Upper lobe of left lung (tissue), 6 donors: ENCODE measurements at regions not wholly inside any gene's neighbourhood (a gene's known extent, or its start where the extent isn't known, plus 50 kb on each side); places are given as distances from the start of the nearest gene placed in this dataset.
A peak's percentile ranks its signal among the peaks of the same experiment; 100 is the strongest.

ENCODE experiments used
- ATAC-seq, 2 donors: fragments of 200-7000 bp; cut with Tn5 transposase; one replicate each; pipeline ENCODE4 v1.9.1; 2022; ENCODE audit warnings: mild to moderate bottlenecking in 2 of 2, moderate library complexity in 2 of 2; ENCODE audit not compliant: low FRiP score in 2 of 2
- DNase-seq, 2 donors: peaks; one replicate each; pipeline ENCODE4 v3.0.0-alpha.2; 2019 to 2020
- H3K27ac ChIP-seq, 4 donors: fragments of 200-600 bp; sonication (generic); one replicate each; pipeline ENCODE4 v1.5.1; 2016 to 2019
- H3K27me3 ChIP-seq, 4 donors: fragments of 200-600 bp; sonication (generic); one replicate each; pipeline ENCODE4 v1.5.1; 2017 to 2019
- H3K36me3 ChIP-seq, 4 donors: fragments of 200-600 bp; sonication (generic); one replicate each; pipeline ENCODE4 v1.5.1; 2016 to 2019
- H3K4me1 ChIP-seq, 4 donors: fragments of 200-600 bp; sonication (generic); one replicate each; pipeline ENCODE4 v1.5.1; 2018 to 2019
- H3K4me3 ChIP-seq, 4 donors: fragments of 200-600 bp; sonication (generic); one replicate each; pipeline ENCODE4 v1.5.1; 2017 to 2019; ENCODE audit warnings: mild to moderate bottlenecking in 2 of 4, moderate library complexity in 1 of 4
- H3K9me3 ChIP-seq, 4 donors: fragments of 200-600 bp; sonication (generic); one replicate each; pipeline ENCODE4 v1.5.1; 2018 to 2019
- CTCF ChIP-seq, 6 experiments: fragments of 450-650 bp in 4 of 6; fragments of 200-600 bp in 2 of 6; sonication (generic) in 2 of 6; IDR thresholded peaks; one replicate each; pipeline ENCODE4 v1.5.1; 2016 to 2019; ENCODE audit warnings: antibody characterized with exemption in 6 of 6
- EP300 ChIP-seq, 4 donors: sonication (generic); formaldehyde crosslinking; IDR thresholded peaks; one replicate each; pipeline ENCODE4 v1.5.1; 2017; ENCODE audit warnings: antibody characterized with exemption in 4 of 4, control low read depth in 2 of 4
- POLR2A ChIP-seq, 4 donors: fragments of 450-650 bp; IDR thresholded peaks; one replicate each; pipeline ENCODE4 v1.5.1; 2016 to 2017; ENCODE audit warnings: antibody characterized with exemption in 4 of 4, mild to moderate bottlenecking in 2 of 4
- POLR2AphosphoS5 ChIP-seq, 2 donors: sonication (generic); formaldehyde crosslinking; IDR thresholded peaks; one replicate each; pipeline ENCODE4 v1.5.1; 2017; ENCODE audit warnings: antibody characterized with exemption in 2 of 2
- WGBS, 2 donors: methylation state at CpG; one replicate each; pipeline ENCODE4 v1.1.5; 2017 to 2018; 5-methylcytosine and 5-hydroxymethylcytosine counted together
- donor health status: DM: no; HTN: no; CAD: no; lungs with moderate emphysema.
- donor health status: DM: no; HTN: yes; CAD: no; lungs with severe emphysema.

GRCh38 chr20:43389839-43390626 is 67.7 kb upstream of the SRSF6 start:
- Histone ChIP-seq H3K4me3 (no peak overlapping the region), H3K9me3 (peaks cover 0 to 8% (median 0%) of the 10 kb centered on the region in 4 donors), H3K27ac (peak overlapping the region in 3 of 4 donors; percentile 61 to 85 (median 72)), H3K4me1 (peaks cover 0 to 20% (median 9%) of the 10 kb centered on the region in 4 donors), H3K36me3 (no peaks in the 10 kb centered on the region), H3K27me3 (no peaks in the 10 kb centered on the region)
- DNase-seq (peak; percentile 23 to 87), ATAC-seq (peak; percentile 5 to 46)
- 40 to 46% methylated on average over 3 to 22 of the region's 26 CpGs for WGBS, 2 donors
- TF ChIP-seq EP300 (IDR thresholded peaks at IDR 0.05): no peak
- TF ChIP-seq CTCF (IDR thresholded peaks at IDR 0.05): peak in 4 of 6 experiments; percentile 23 to 50 (median 30)

DNA sequence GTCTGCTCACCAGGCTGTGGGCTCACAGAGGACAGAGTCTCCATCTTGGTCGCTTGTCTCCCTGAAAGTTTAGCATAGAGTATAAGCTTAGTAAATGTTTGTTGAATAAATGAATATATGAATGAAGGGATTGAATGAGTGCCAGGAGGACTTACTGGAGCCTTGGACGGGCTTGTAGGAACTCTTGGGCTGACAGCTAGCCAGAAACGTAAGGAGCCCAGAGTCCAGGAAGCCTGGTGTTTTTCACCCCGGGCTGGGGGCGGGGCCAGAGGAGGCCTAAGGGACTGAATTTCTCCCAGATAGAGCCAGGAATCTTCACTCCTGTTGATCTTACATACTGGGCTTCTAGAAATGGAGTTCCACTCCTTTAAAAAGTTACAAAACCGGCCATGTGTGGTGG is 68.5 kb upstream of the SRSF6 start:
- peak in 1 of 2 donors; percentile 80 for DNase-seq
- H3K27ac ChIP-seq: peak overlapping the region; percentile 52 to 85 (median 66)
- 36 to 52% methylated on average over 5 to 6 of the region's 6 CpGs for WGBS, 2 donors
- no peak for TF ChIP-seq POLR2AphosphoS5 (IDR thresholded peaks at IDR 0.05)
- TF ChIP-seq POLR2A (IDR thresholded peaks at IDR 0.05): no peak
- TF ChIP-seq CTCF (IDR thresholded peaks at IDR 0.05): no peak
- no peak for TF ChIP-seq EP300 (IDR thresholded peaks at IDR 0.05)
- ATAC-seq: peak; percentile 54 to 59
- H3K4me3 ChIP-seq: peak overlapping the region in 1 of 4 donors; percentile 8
- H3K4me1 ChIP-seq: peaks cover 0 to 20% (median 9%) of the 10 kb centered on the region in 4 donors
- H3K27me3 ChIP-seq: no peaks in the 10 kb centered on the region
- H3K9me3 ChIP-seq: peaks cover 0 to 8% (median 0%) of the 10 kb centered on the region in 4 donors
- no peaks in the 10 kb centered on the region for H3K36me3 ChIP-seq

- H3K4me1 ChIP-seq: peaks cover 0 to 20% (median 9%) of the 10 kb centered on the region in 4 donors
- no peak for TF ChIP-seq CTCF (IDR thresholded peaks at IDR 0.05)
- no peak for TF ChIP-seq POLR2AphosphoS5 (IDR thresholded peaks at IDR 0.05)
- TF ChIP-seq EP300 (IDR thresholded peaks at IDR 0.05): peak in 1 of 4 donors; percentile 66
- TF ChIP-seq POLR2A (IDR thresholded peaks at IDR 0.05): peak in 1 of 4 donors; percentile 15
- H3K36me3 ChIP-seq: no peaks in the 10 kb centered on the region
- WGBS, 2 donors: 27 to 29% methylated on average over 7 to 14 of the region's 14 CpGs
- peaks cover 0 to under 1% (median 0%) of the 10 kb centered on the region in 4 donors for H3K9me3 ChIP-seq
- no peaks in the 10 kb centered on the region for H3K27me3 ChIP-seq
- ATAC-seq (peak; percentile 66 to 87), DNase-seq (peak in 1 of 2 donors; percentile 63)
- H3K27ac ChIP-seq: peak overlapping the region; percentile 52 to 85 (median 66)
- H3K4me3 ChIP-seq: peak overlapping the region in 1 of 4 donors; percentile 8
Measured at GRCh38 chr20:43388268-43389002, 69.3 kb upstream of the SRSF6 start.

- WGBS, 2 donors: 76 to 83% methylated on average over 4 of the region's 4 CpGs
- no peaks in the 10 kb centered on the region for H3K27me3 ChIP-seq
- DNase-seq (no peak), ATAC-seq (no peak)
- H3K36me3 ChIP-seq: no peaks in the 10 kb centered on the region
- H3K27ac ChIP-seq: peak overlapping the region in 2 of 4 donors; percentile 59 to 63
- H3K4me3 ChIP-seq: no peak overlapping the region
- peaks cover 0 to 20% (median 9%) of the 10 kb centered on the region in 4 donors for H3K4me1 ChIP-seq
- TF ChIP-seq CTCF (IDR thresholded peaks at IDR 0.05) (no peak), EP300 (IDR thresholded peaks at IDR 0.05) (no peak), POLR2A (IDR thresholded peaks at IDR 0.05) (no peak), POLR2AphosphoS5 (IDR thresholded peaks at IDR 0.05) (no peak)
- no peaks in the 10 kb centered on the region for H3K9me3 ChIP-seq
Measured at GRCh38 chr20:43387737-43388136, 70.0 kb upstream of the SRSF6 start.
